Activated CD8-positive, alpha-beta memory T cell treated with anti-CD3 and anti-CD28 coated beads for 4 hours (primary cell): ENCODE measurements at regions not wholly inside any gene's neighbourhood (a gene's known extent, or its start where the extent isn't known, plus 50 kb on each side); places are given as distances from the start of the nearest gene placed in this dataset.

Source experiments
- DNase-seq, 2 donors: peaks; one replicate each; pipeline ENCODE4 v3.0.0-alpha.2; 2020; ENCODE audit warnings: low read depth in 2 of 2

DNA sequence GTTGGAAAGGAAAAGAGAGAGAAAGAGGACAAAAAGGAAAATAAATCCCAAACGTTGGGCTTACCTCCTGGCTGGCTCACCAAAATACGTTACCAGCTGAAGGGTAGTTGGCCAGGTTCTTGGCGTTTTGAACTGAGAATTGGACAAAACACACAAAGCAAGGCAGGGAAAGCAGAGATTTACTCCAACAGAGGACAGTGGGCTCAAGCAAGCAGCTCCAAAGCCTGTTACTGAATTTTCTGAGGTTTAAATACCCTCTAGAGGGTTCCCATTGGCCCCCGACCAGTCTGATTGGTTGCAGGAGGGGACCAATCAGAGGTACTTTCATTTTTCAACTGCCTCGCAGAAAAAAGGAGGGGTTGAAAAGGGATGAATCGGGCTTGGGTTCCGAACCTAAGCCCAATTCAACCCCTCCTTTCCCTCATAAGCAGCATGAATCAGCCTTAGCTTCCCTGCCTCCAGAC lies 55.6 kb upstream of the ALOX12 start:
- no peak for DNase-seq

DNA sequence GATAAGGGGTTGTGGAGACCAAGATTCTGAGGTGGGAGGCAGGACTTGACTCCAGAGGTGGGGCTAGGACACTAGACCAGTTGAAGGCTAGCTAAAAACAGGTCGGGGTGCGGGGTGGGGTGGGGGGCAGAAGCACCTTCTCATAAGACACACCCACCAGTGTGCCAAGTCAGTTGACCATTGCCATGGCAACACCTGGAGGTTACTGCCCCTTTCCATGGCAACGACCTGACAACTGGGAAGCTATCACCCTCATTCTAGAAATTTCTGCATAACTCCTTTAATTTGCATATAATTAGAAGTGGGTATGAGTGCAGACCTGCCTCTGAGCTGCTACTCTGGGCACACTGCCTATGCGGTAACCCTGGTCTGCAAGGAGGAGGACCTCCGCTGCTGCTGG lies 53.9 kb upstream of the ALOX12 start:
- no peak for DNase-seq

GRCh38 chr17:6943406-6943805 lies 52.4 kb upstream of the ALOX12 start:
- DNase-seq: no peak
